Hepatocyte (in vitro differentiated cells): ENCODE measurements at regions not wholly inside any gene's neighbourhood (a gene's known extent, or its start where the extent isn't known, plus 50 kb on each side); places are given as distances from the start of the nearest gene placed in this dataset.

Experiments
- CTCF ChIP-seq: fragments of 200-600 bp; sonication (generic); IDR thresholded peaks from 2 replicates; pipeline ENCODE4 v1.5.1; 2016; ENCODE audit warnings: antibody characterized with exemption, mild to moderate bottlenecking; ENCODE audit not compliant: poor library complexity
- EZH2 ChIP-seq: fragments of 200-600 bp; sonication (generic); IDR thresholded peaks from 2 replicates; pipeline ENCODE4 v1.6.1; 2016; ENCODE audit warnings: antibody characterized with exemption, mild to moderate bottlenecking, borderline replicate concordance
- EZH2phosphoT487 ChIP-seq: fragments of 200-600 bp; sonication (generic); IDR thresholded peaks from one replicate; pipeline ENCODE4 v1.6.1; 2018; ENCODE audit warnings: antibody characterized with exemption, mild to moderate bottlenecking, low read depth, moderate library complexity; ENCODE audit not compliant: unreplicated experiment, severe bottlenecking

- TF ChIP-seq CTCF = no peak
- no peak for TF ChIP-seq EZH2
- no peak for TF ChIP-seq EZH2phosphoT487
These were observed 69.1 kb upstream of the CD82 start for GRCh38 chr11:44496391-44496790.
